Lung (tissue), 11 donors: ENCODE measurements at regions not wholly inside any gene's neighbourhood (a gene's known extent, or its start where the extent isn't known, plus 50 kb on each side); places are given as distances from the start of the nearest gene placed in this dataset.
"Not testable (repeated sequence)": the region's sequence is repeated elsewhere in the genome, so short reads cannot be mapped to it uniquely, and the experiment has no call there.

Experiments
- ATAC-seq: fragments of 200-7000 bp; cut with Tn5 transposase; one replicate; pipeline ENCODE4 v1.9.1; 2020; ENCODE audit warnings: moderate number of reproducible peaks; ENCODE audit not compliant: insufficient read depth, low FRiP score
- DNase-seq, 3 donors: peaks; one replicate each; pipeline ENCODE4 v3.0.0-alpha.2; 2013 to 2017
- H3K27ac ChIP-seq, 2 donors: one replicate each; pipeline ENCODE4 v1.5.1; 2013; ENCODE audit warnings: mild to moderate bottlenecking in 2 of 2, moderate library complexity in 2 of 2, control low read depth in 1 of 2, inconsistent platforms in 1 of 2, low read depth in 1 of 2, low read length in 1 of 2
- H3K27me3 ChIP-seq, 3 donors: one replicate each; pipeline ENCODE4 v1.5.1; 2013; ENCODE audit warnings: low read length in 2 of 3; ENCODE audit not compliant: control insufficient read depth in 3 of 3, insufficient read depth in 3 of 3
- H3K36me3 ChIP-seq, 4 donors: one replicate each; pipeline ENCODE4 v1.5.1; 2013; ENCODE audit warnings: low read length in 4 of 4, mild to moderate bottlenecking in 1 of 4, moderate library complexity in 1 of 4; ENCODE audit not compliant: control insufficient read depth in 4 of 4, insufficient read depth in 4 of 4
- H3K4me1 ChIP-seq, 5 donors: one replicate each; pipeline ENCODE4 v1.5.1; 2013; ENCODE audit warnings: low read length in 5 of 5, mild to moderate bottlenecking in 2 of 5, moderate library complexity in 1 of 5; ENCODE audit not compliant: control insufficient read depth in 5 of 5, insufficient read depth in 5 of 5
- H3K4me3 ChIP-seq: one replicate; pipeline ENCODE4 v1.5.1; 2013; ENCODE audit warnings: mild to moderate bottlenecking, control low read depth, moderate library complexity
- H3K9ac ChIP-seq, 2 donors: one replicate each; pipeline ENCODE4 v1.5.1; 2013; ENCODE audit warnings: low read length in 2 of 2, control low read depth in 1 of 2; ENCODE audit not compliant: insufficient read depth in 1 of 2
- H3K9me3 ChIP-seq, 4 donors: one replicate each; pipeline ENCODE4 v1.5.1; 2013; ENCODE audit warnings: low read length in 3 of 4, mild to moderate bottlenecking in 1 of 4, moderate library complexity in 1 of 4; ENCODE audit not compliant: control insufficient read depth in 4 of 4, insufficient read depth in 3 of 4
- WGBS, 2 donors: extraction: QIAGEN DNeasy Blood & Tissue Kit; methylation state at CpG; one replicate each; pipeline ENCODE4 v1.1.7; 2013; 5-methylcytosine and 5-hydroxymethylcytosine counted together
- TF ChIP-seq, protein P1 (sequence below): IDR thresholded peaks from 2 replicates; pipeline ENCODE4 v1.5.1; 2012; ENCODE audit warnings: mild to moderate bottlenecking; ENCODE audit errors: control extremely low read depth, extremely low read depth
- donor health status: control.
- donor health status: control.
- donor health status: Bipolar disorder and iron deficiency.
- donor health status: healthy.
- donor health status: DM: yes; HTN: yes; CAD: no.

DNA sequence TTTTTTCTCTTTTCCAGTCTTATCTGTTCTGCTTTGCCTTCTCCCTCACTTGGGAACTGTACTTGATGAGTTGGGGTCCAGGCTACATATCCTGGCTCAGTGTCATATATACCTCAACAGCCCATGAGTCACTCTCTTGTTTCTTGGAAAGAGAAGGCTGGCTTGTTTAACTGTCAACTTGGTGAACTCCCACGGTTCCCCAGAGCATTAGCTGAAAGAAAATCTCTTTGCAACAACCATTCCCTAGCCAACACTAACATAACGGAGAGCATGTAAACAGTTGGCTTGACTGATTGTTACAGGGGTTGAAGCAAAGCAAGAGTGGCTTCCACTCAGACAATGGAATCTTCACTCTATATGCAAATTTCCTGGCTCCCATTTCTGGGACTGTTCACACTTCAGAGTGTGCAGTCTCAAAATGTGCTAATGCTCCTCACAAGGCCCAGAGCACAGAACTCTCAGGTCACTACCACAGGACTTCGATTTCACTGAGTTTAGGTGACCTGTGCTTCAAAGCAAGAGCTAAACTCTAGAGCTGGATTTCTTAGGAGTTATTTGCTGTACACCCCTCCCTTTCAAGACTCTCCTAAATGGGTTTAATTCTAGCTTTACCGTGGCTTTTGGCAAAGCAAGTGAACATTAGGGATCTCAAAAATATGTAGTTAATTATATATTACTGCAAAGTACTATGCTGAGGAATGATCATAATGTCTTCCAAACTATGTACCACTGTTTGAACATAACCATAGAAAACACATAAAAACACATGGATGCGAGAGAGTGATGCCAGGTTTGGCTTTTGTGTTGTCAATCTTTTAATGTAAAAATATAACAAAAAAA is 609.8 kb downstream of the RFPL4B start:
- Histone ChIP-seq H3K4me3 (no peak overlapping the region), H3K4me1 (peaks cover 0 to 13% (median 0%) of the 10 kb centered on the region in 5 donors), H3K9me3 (peaks cover 0 to 3% (median 0%) of the 10 kb centered on the region in 4 donors), H3K9ac (no peak overlapping the region), H3K36me3 (no peaks in the 10 kb centered on the region), H3K27me3 (no peaks in the 10 kb centered on the region), H3K27ac (no peak overlapping the region)
- DNase-seq (peak; percentile 85 to 99 (median 99)), ATAC-seq (peak; percentile 11)
- WGBS, 2 donors: 63 to 79% methylated on average over 5 of the region's 5 CpGs
- TF ChIP-seq, protein P1, sequence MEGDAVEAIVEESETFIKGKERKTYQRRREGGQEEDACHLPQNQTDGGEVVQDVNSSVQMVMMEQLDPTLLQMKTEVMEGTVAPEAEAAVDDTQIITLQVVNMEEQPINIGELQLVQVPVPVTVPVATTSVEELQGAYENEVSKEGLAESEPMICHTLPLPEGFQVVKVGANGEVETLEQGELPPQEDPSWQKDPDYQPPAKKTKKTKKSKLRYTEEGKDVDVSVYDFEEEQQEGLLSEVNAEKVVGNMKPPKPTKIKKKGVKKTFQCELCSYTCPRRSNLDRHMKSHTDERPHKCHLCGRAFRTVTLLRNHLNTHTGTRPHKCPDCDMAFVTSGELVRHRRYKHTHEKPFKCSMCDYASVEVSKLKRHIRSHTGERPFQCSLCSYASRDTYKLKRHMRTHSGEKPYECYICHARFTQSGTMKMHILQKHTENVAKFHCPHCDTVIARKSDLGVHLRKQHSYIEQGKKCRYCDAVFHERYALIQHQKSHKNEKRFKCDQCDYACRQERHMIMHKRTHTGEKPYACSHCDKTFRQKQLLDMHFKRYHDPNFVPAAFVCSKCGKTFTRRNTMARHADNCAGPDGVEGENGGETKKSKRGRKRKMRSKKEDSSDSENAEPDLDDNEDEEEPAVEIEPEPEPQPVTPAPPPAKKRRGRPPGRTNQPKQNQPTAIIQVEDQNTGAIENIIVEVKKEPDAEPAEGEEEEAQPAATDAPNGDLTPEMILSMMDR: no peak

GRCh38 chr6:112957536-112957916 is 610.4 kb downstream of the RFPL4B start:
- Histone ChIP-seq H3K9me3 (peaks cover 0 to 3% (median 0%) of the 10 kb centered on the region in 4 donors), H3K36me3 (no peaks in the 10 kb centered on the region), H3K27ac (no peak overlapping the region), H3K27me3 (no peaks in the 10 kb centered on the region), H3K4me3 (no peak overlapping the region), H3K4me1 (peaks cover 0 to 13% (median 0%) of the 10 kb centered on the region in 5 donors), H3K9ac (no peak overlapping the region)
- ATAC-seq: no peak
- no peak for DNase-seq
- TF ChIP-seq, protein P1: no peak
- 85 to 89% methylated on average over 2 of the region's 2 CpGs for WGBS, 2 donors

DNA sequence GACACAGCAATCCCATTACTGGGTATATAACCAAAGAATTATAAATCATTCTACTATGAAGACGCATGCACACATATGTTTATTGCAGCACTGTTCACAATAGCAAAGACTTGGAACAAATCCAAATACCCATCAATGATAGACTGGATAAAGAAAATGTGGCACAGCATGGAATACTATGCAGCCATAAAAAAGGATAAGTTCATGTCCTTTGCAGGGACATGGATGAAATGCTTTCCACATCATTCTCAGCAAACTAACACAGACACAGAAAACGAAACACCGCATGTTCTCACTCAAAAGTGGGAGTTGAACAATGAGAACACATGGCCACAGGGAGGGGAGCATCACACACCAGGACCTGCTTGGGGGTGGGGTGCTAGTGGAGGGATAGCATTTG is 613.0 kb downstream of the RFPL4B start:
- peaks cover 0 to 13% (median 0%) of the 10 kb centered on the region in 5 donors for H3K4me1 ChIP-seq
- ATAC-seq, DNase-seq, H3K27ac ChIP-seq, H3K9ac ChIP-seq, H3K4me3 ChIP-seq, H3K36me3 ChIP-seq, H3K9me3 ChIP-seq, H3K27me3 ChIP-seq: not testable (repeated sequence)
- WGBS, 2 donors: 96% methylated on average over 3 of the region's 3 CpGs

DNA sequence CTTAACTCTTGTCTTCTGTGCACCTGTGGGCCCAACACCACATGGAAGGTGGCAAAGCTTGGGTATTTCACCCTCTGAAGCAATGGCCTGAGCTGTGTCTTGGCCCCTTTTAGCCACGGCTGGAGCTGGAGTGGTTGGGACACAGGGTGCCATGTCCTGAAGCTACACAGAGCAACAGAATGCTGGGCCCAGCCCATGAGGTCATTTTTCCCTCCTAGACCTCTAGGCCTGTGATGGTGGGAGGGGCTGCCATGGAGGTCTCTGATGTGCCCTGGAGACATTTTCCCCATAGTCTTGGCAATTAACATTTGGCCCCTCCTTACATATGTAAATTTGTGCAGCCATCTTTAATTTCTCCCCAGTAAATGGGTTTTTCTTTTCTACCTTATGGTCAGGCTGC is 620.8 kb downstream of the RFPL4B start:
- TF ChIP-seq, protein P1: no peak
- no peaks in the 10 kb centered on the region for H3K36me3 ChIP-seq
- 96 to 100% methylated on average over 1 of the region's 1 CpG for WGBS, 2 donors
- ATAC-seq (no peak), DNase-seq (no peak)
- H3K4me3 ChIP-seq: no peak overlapping the region
- no peaks in the 10 kb centered on the region for H3K27me3 ChIP-seq
- no peaks in the 10 kb centered on the region for H3K4me1 ChIP-seq
- H3K9ac ChIP-seq: no peak overlapping the region
- no peak overlapping the region for H3K27ac ChIP-seq
- peaks cover 0 to 3% (median 0%) of the 10 kb centered on the region in 4 donors for H3K9me3 ChIP-seq
